ENCODE measurements at regions not wholly inside any gene's neighbourhood (a gene's known extent, or its start where the extent isn't known, plus 50 kb on each side); places are given as distances from the start of the nearest gene placed in this dataset.

GRCh38 chr10:120087109-120087508 lies 194.6 kb downstream of the SEC23IP start:
- in situ Hi-C loops (cut with MboI; ENCODE audit: low sequenced_read_pairs, unreplicated experiment): no loop called here
- no peak for DNase-seq (ENCODE audit: low spot score)
- no peak for TF ChIP-seq CTCF (IDR thresholded peaks at IDR 0.05; ENCODE audit: borderline replicate concordance, control extremely low read depth, extremely low read depth, insufficient read depth, missing control alignments)

GRCh38 chr10:120095875-120096274 lies 203.3 kb downstream of the SEC23IP start:
- DNase-seq (ENCODE audit: low spot score): no peak
- in situ Hi-C loops (cut with MboI; ENCODE audit: low sequenced_read_pairs, unreplicated experiment): no loop called here
- no peak for TF ChIP-seq CTCF (IDR thresholded peaks at IDR 0.05; ENCODE audit: borderline replicate concordance, control extremely low read depth, extremely low read depth, insufficient read depth, missing control alignments)

- no peak for DNase-seq (ENCODE audit: low spot score)
- in situ Hi-C loops (cut with MboI; ENCODE audit: low sequenced_read_pairs, unreplicated experiment): no loop called here
- no peak for TF ChIP-seq CTCF (IDR thresholded peaks at IDR 0.05; ENCODE audit: borderline replicate concordance, control extremely low read depth, extremely low read depth, insufficient read depth, missing control alignments)
These were observed 205.2 kb downstream of the SEC23IP start for GRCh38 chr10:120097766-120098165.

- in situ Hi-C loops (cut with MboI; ENCODE audit: low sequenced_read_pairs, unreplicated experiment): no loop called here
- no peak for DNase-seq (ENCODE audit: low spot score)
- TF ChIP-seq CTCF (IDR thresholded peaks at IDR 0.05; ENCODE audit: borderline replicate concordance, control extremely low read depth, extremely low read depth, insufficient read depth, missing control alignments): no peak
These were observed 205.9 kb downstream of the SEC23IP start for GRCh38 chr10:120098232-120098930.

GRCh38 chr10:120103738-120104560 lies 211.4 kb downstream of the SEC23IP start:
- in situ Hi-C loops (cut with MboI; ENCODE audit: low sequenced_read_pairs, unreplicated experiment): no loop called here
- no peak for DNase-seq (ENCODE audit: low spot score)
- no peak for TF ChIP-seq CTCF (IDR thresholded peaks at IDR 0.05; ENCODE audit: borderline replicate concordance, control extremely low read depth, extremely low read depth, insufficient read depth, missing control alignments)

GRCh38 chr10:120105001-120105400 lies 212.5 kb downstream of the SEC23IP start:
- TF ChIP-seq CTCF (IDR thresholded peaks at IDR 0.05; ENCODE audit: borderline replicate concordance, control extremely low read depth, extremely low read depth, insufficient read depth, missing control alignments): no peak
- in situ Hi-C loops (cut with MboI; ENCODE audit: low sequenced_read_pairs, unreplicated experiment): no loop called here
- no peak for DNase-seq (ENCODE audit: low spot score)
